ENCODE measurements at regions not wholly inside any gene's neighbourhood (a gene's known extent, or its start where the extent isn't known, plus 50 kb on each side); places are given as distances from the start of the nearest gene placed in this dataset.

- TF ChIP-seq CTCF (IDR thresholded peaks at IDR 0.05) (no peak), SP1 (CRISPR knock-in tag; conservative IDR thresholded peaks at IDR 0.05) (no peak), JAZF1 (CRISPR knock-in tag; IDR thresholded peaks at IDR 0.05) (no peak), IRF2 (CRISPR knock-in tag; IDR thresholded peaks at IDR 0.05; ENCODE audit: borderline replicate concordance, low read depth) (no peak), FOXJ3 (CRISPR knock-in tag; IDR thresholded peaks at IDR 0.05; ENCODE audit: borderline replicate concordance) (no peak), STAT6 (CRISPR knock-in tag; conservative IDR thresholded peaks at IDR 0.05; ENCODE audit: low read depth) (no peak), TEAD1 (CRISPR knock-in tag; IDR thresholded peaks at IDR 0.05) (no peak), ZSCAN18 (CRISPR knock-in tag; IDR thresholded peaks at IDR 0.05) (no peak), ESRRA (CRISPR knock-in tag; IDR thresholded peaks at IDR 0.05; ENCODE audit: borderline replicate concordance) (no peak), NR3C1 (CRISPR knock-in tag; conservative IDR thresholded peaks at IDR 0.05; ENCODE audit: low read depth) (no peak)
Observed at GRCh38 chr7:46174196-46174580, 253.1 kb upstream of the IGFBP3 start.
